ENCODE measurements at regions not wholly inside any gene's neighbourhood (a gene's known extent, or its start where the extent isn't known, plus 50 kb on each side); places are given as distances from the start of the nearest gene placed in this dataset.

GRCh38 chr9:135355521-135356011 lies 124.0 kb upstream of the PPP1R26 start:
- TF ChIP-seq CTCF (IDR thresholded peaks at IDR 0.05 in 4 of 5, conservative IDR thresholded peaks at IDR 0.05 in 1 of 5) (no peak), POLR2A (IDR thresholded peaks at IDR 0.05) (no peak)

Data from gastrocnemius medialis (tissue), 4 donors.